HG03558 (cell line): ENCODE measurements at regions not wholly inside any gene's neighbourhood (a gene's known extent, or its start where the extent isn't known, plus 50 kb on each side); places are given as distances from the start of the nearest gene placed in this dataset.

Experiments
- ATAC-seq: cut with Tn5 transposase; IDR thresholded peaks from one replicate; pipeline ENCODE4 v1.9.1; 2021; ENCODE audit warnings: moderate number of reproducible peaks; ENCODE audit not compliant: unreplicated experiment; ENCODE audit errors: extremely low read depth

- ATAC-seq: no peak
These were observed 177.7 kb upstream of the MID1 start for GRCh38 chrX:10798041-10798440.

- ATAC-seq: no peak
These were observed 180.4 kb upstream of the MID1 start for GRCh38 chrX:10800796-10801195.

GRCh38 chrX:10811111-10811510 is 190.7 kb upstream of the MID1 start:
- ATAC-seq: no peak

- no peak for ATAC-seq
These were observed 193.4 kb upstream of the MID1 start for GRCh38 chrX:10813761-10814160.

GRCh38 chrX:10818651-10819050 is 198.3 kb upstream of the MID1 start:
- no peak for ATAC-seq

GRCh38 chrX:10819973-10820372 is 199.6 kb upstream of the MID1 start:
- ATAC-seq: no peak

GRCh38 chrX:10821293-10821692 is 200.9 kb upstream of the MID1 start:
- ATAC-seq: no peak

GRCh38 chrX:10828036-10828435 is 207.7 kb upstream of the MID1 start:
- ATAC-seq: no peak

- no peak for ATAC-seq
These were observed 208.3 kb upstream of the MID1 start for GRCh38 chrX:10828640-10829039.

GRCh38 chrX:10831716-10832502 is 211.5 kb upstream of the MID1 start:
- no peak for ATAC-seq

- no peak for ATAC-seq
These were observed 213.1 kb upstream of the MID1 start for GRCh38 chrX:10833299-10834169.

- ATAC-seq: no peak
These were observed 221.2 kb upstream of the MID1 start for GRCh38 chrX:10841579-10841978.

- ATAC-seq: no peak
These were observed 222.3 kb upstream of the MID1 start for GRCh38 chrX:10842646-10843045.

GRCh38 chrX:10847333-10847732 is 226.9 kb upstream of the MID1 start:
- ATAC-seq: no peak

GRCh38 chrX:10851809-10852208 is 231.4 kb upstream of the MID1 start:
- ATAC-seq: no peak

GRCh38 chrX:10854594-10854993 is 234.2 kb upstream of the MID1 start:
- ATAC-seq: no peak

GRCh38 chrX:10855845-10856244 is 235.5 kb upstream of the MID1 start:
- ATAC-seq: no peak

GRCh38 chrX:10856797-10857196 is 236.4 kb upstream of the MID1 start:
- no peak for ATAC-seq

GRCh38 chrX:10859353-10859752 is 239.0 kb upstream of the MID1 start:
- no peak for ATAC-seq

GRCh38 chrX:10875995-10876394 is 235.1 kb upstream of the HCCS start:
- peak; percentile 49 for ATAC-seq

GRCh38 chrX:10882484-10882883 is 228.6 kb upstream of the HCCS start:
- ATAC-seq: no peak
